ENCODE measurements at regions not wholly inside any gene's neighbourhood (a gene's known extent, or its start where the extent isn't known, plus 50 kb on each side); places are given as distances from the start of the nearest gene placed in this dataset.
"Not testable (repeated sequence)": the region's sequence is repeated elsewhere in the genome, so short reads cannot be mapped to it uniquely, and the experiment has no call there.

DNA sequence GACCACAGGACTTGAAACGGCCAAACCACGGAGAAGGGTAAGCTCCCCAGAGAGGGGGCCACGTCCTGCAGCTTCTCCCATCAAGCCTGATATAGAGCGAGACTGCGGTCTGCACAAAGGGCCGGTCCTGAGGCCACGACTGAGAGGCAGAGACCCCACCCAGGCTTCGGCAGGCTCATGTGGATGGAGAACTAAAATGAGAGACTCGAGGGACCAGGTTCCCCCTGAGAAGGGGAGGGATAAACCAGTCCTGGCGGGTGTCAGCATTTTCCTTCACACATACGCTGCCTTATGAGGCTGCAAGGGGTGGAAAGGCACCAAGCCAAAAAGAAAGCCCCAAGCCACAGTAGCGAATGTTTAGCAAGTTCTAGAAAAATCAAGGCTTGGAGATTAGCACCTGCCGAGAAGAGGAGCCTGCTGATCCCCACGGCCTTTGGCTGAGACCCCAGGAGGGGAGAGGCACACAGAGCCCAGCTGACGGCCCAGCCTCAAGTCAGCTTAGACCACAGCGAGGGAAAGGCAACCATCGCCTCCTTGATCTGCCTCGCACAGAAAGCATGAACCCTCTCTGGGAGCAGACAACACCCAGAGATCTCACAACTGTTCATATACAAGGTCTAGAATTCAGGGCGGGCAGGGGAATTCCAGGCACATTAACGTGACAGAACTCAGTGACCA is 92.6 kb upstream of the RNF32 start:
- no peak for DNase-seq (ENCODE audit: low read depth)

- no peak for DNase-seq (ENCODE audit: low read depth)
These were observed 94.6 kb upstream of the RNF32 start for GRCh38 chr7:156545979-156546378.

- no peak for DNase-seq (ENCODE audit: low read depth)
These were observed 95.5 kb upstream of the RNF32 start for GRCh38 chr7:156544919-156545715.

GRCh38 chr7:156543699-156544598 is 96.6 kb upstream of the RNF32 start:
- DNase-seq (ENCODE audit: low read depth) = no peak

DNA sequence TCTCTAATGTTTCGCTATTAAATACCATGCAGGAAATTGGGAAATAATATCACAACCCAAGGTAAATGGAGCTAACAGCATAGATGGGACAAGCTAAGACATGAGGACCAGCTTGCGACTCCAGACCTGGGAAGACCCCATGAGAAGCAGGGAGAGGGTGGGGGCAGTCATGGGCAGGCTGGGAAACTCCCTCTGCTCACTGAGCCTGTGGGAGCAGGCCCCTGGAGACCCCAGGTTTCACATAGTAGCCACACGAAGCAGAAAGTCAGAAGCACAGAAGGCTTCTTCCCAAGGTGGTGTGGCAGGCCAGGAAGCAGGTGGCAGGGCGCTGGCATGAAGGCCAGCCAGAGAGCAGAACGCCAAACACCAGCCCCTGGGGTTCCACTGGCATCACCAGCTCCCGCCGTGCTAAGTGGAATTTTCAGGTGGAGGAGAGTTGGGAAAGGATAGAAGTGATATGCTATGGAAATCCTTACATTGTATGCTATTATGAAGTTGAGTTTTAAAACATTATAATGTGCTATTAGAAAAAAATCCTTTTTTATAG is 99.9 kb upstream of the RNF32 start:
- DNase-seq (ENCODE audit: low read depth) = no peak

GRCh38 chr7:156539999-156540398 is 100.6 kb upstream of the RNF32 start:
- no peak for DNase-seq (ENCODE audit: low read depth)

GRCh38 chr7:156537006-156537405 is 103.6 kb upstream of the RNF32 start:
- no peak for DNase-seq (ENCODE audit: low read depth)

DNA sequence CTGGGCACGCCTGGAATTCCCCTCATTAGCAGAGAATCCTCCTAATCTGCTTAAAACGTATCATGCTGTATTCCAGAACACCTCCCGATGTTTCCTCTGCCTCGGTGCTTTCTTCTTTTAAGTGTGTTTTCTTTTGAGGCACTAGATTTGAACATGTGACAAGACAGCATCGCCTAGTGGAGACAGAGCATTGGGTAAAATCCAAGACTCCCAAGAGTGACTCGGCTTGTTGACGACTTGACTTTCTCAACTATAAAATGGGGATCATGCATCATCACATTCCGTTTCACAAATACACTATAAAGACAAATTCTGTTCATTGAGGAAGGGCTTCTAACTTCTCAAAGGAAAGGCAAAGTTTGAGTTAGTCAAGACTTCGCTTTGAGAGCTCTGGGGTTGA is 105.6 kb upstream of the RNF32 start:
- no peak for DNase-seq (ENCODE audit: low read depth)

GRCh38 chr7:156533964-156534363 is 106.6 kb upstream of the RNF32 start:
- no peak for DNase-seq (ENCODE audit: low read depth)

- DNase-seq (ENCODE audit: low read depth) = no peak
These were observed 107.2 kb upstream of the RNF32 start for GRCh38 chr7:156533420-156533819.

- no peak for DNase-seq (ENCODE audit: low read depth)
These were observed 108.5 kb upstream of the RNF32 start for GRCh38 chr7:156532016-156532602.

- DNase-seq (ENCODE audit: low read depth) = no peak
These were observed 110.6 kb upstream of the RNF32 start for GRCh38 chr7:156529956-156530355.

DNA sequence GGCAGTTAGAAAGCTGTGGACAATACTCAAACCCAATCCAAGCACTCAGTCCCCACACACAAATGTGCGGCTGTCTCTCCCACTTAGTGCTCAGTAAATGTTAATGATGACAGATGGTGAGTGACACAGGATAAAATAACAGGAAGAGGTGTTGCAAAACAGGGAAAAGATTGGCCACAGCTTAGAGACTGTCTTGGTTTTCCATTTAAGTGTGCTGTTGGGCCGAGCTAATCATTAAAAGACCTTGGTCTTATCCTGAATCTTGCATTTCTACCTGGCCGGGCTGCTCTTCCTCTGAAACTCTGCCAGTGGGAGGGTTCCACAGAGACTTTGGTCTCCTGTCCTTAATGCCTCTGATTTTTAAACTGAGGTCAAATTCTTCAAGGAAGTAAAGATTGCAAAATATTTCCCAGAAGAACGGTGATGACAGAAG is 113.1 kb upstream of the RNF32 start:
- no peak for DNase-seq (ENCODE audit: low read depth)

- no peak for DNase-seq (ENCODE audit: low read depth)
These were observed 115.6 kb upstream of the RNF32 start for GRCh38 chr7:156524818-156525597.

DNA sequence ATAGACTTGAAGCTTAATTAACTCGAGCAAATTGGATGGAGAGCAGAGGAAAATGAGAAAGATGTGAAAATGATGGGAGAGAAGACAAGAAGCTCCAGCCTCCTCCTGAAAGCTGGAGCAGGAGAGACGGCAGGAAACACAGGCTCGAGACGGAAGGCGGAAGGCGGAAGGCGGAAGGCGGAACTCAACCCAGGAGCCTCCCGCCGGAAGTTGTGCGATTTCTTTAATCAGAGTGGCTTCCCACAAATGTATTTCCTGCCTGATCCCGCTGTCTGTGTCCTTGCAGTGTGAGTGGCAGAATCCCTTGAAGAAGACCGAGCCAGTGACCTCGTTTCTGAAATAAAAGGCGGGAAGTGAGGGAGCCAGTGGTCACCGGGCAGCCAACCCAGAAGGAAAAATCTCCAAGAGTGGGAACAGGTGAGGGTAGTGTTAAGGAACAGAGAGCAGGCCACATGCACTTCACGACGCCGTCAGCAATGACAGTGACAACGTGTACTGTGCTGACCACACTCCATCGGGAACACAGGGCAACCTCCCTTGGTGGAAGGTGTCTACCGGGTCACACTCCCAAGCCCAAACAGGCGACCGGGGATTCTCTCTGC is 117.0 kb upstream of the RNF32 start:
- DNase-seq (ENCODE audit: low read depth) = no peak

DNA sequence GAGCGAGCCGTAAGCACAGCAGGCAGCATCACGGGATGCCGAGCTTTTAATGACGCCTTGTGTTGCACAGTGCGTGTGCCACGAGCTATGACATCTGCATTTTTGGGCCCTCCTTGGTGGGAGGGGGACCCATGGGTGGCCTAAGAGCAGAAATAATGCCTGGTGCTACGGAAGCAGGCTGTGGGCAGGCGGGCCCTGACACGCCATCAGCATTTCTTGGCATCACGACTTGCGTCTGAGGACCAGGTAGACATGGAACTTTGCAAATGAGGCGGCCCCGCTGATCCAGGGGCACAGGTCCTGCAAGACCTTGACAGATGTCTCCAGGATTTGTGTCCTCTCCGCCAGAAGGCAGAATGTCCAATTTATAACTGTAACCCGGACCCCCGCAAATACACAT is 117.8 kb upstream of the RNF32 start:
- DNase-seq (ENCODE audit: low read depth) = no peak

GRCh38 chr7:156519070-156519469 is 121.5 kb upstream of the RNF32 start:
- DNase-seq (ENCODE audit: low read depth) = no peak

DNA sequence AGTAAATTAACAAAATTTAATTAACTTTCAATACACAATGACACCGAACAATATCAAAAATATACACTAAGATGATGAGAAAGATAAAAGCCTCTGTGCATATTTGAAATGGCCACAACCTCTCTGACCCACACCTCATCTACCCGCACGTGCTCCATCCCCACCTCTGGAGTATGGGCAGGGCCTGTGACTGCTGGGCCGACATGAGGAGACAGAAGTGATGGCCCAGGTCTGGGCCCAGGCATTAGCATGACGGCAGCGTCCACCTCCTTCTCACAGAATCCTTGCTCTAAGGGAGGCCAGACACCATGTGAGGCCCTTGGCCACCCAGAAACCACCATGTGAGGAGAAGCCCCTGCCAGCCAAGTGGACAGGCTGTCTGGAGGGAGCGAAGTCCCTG is 122.1 kb upstream of the RNF32 start:
- no peak for DNase-seq (ENCODE audit: low read depth)

DNA sequence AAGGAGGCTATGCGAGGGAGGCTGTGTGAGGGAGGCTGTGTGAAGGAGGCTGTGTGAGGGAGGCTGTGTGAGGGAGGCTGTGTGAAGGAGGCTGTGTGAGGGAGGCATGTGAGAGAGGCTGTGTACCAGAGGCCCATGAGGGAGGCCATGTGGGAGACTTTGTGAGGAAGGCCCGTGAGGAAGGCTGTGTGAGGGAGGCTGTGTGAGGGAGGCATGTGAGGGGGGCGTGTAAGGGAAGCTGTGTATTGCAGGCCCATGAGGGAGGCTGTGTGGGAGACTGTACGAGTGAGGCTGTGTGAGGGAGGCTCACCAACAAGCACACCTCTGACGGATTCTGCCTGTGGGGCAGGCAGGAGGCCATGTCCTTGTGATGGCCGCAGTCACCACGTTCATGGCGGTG is 122.7 kb upstream of the RNF32 start:
- not testable (repeated sequence) for DNase-seq (ENCODE audit: low read depth)

GRCh38 chr7:156516791-156517378 is 123.7 kb upstream of the RNF32 start:
- DNase-seq (ENCODE audit: low read depth) = no peak
